WTC11 (cell line): ENCODE measurements at regions not wholly inside any gene's neighbourhood (a gene's known extent, or its start where the extent isn't known, plus 50 kb on each side); places are given as distances from the start of the nearest gene placed in this dataset.
A peak's percentile ranks its signal among the peaks of the same experiment; 100 is the strongest.

Experiments used
- ATAC-seq: fragments of 200-7000 bp; cut with Tn5 transposase; 2 replicates; pipeline ENCODE4 v1.10.0; 2021; ENCODE audit warnings: mild to moderate bottlenecking, moderate library complexity
- CTCF ChIA-PET: fragments of 300-600 bp; sonication (Branson Sonifier 250); formaldehyde crosslinking; loops from one replicate; lab custom pipeline; 2021; ENCODE audit warnings: antibody characterized with exemption; lab: Charles Lee
- POLR2A ChIA-PET: fragments of 350-600 bp; sonication (Branson Sonifier 250); formaldehyde crosslinking; loops from one replicate; lab custom pipeline; 2021; ENCODE audit warnings: antibody characterized with exemption; lab: Charles Lee
- DNase-seq: peaks from one replicate; pipeline ENCODE4 v3.0.0; 2021; ENCODE audit warnings: low spot score
- H3K27ac Mint-ChIP-seq: 2 replicates; pipeline ENCODE4 v1.8.0; 2021; ENCODE audit warnings: mixed read lengths
- H3K27me3 Mint-ChIP-seq: 2 replicates; pipeline ENCODE4 v1.8.0; 2021; ENCODE audit warnings: low read depth, mild to moderate bottlenecking, moderate library complexity, mixed read lengths
- H3K36me3 Mint-ChIP-seq: 2 replicates; pipeline ENCODE4 v1.8.0; 2021; ENCODE audit warnings: mixed read lengths
- H3K4me1 Mint-ChIP-seq: 2 replicates; pipeline ENCODE4 v1.8.0; 2022; ENCODE audit warnings: mixed read lengths
- H3K4me3 Mint-ChIP-seq: 2 replicates; pipeline ENCODE4 v1.8.0; 2021; ENCODE audit warnings: mild to moderate bottlenecking, moderate library complexity, mixed read lengths
- H3K9me3 Mint-ChIP-seq: 2 replicates; pipeline ENCODE4 v1.8.0; 2021; ENCODE audit warnings: mixed read lengths
- ELF4 ChIP-seq: sonication (generic); formaldehyde crosslinking; IDR thresholded peaks from 2 replicates; pipeline ENCODE4 v1.8.1; 2022; ENCODE audit warnings: low read depth, mild to moderate bottlenecking, moderate library complexity, missing genetic modification reagents
- ETV6 ChIP-seq: sonication (generic); formaldehyde crosslinking; IDR thresholded peaks from 2 replicates; pipeline ENCODE4 v1.8.1; 2022; ENCODE audit warnings: mild to moderate bottlenecking, missing genetic modification reagents
- FOXK1 ChIP-seq: sonication (generic); formaldehyde crosslinking; IDR thresholded peaks from 2 replicates; pipeline ENCODE4 v1.8.0; 2022; ENCODE audit warnings: mild to moderate bottlenecking, moderate library complexity, missing genetic modification reagents
- GABPB1 ChIP-seq: sonication (generic); formaldehyde crosslinking; IDR thresholded peaks from 2 replicates; pipeline ENCODE4 v1.8.1; 2023; ENCODE audit warnings: mild to moderate bottlenecking, missing genetic modification reagents
- GRHL2 ChIP-seq: fragments of 250-450 bp; sonication (Bioruptor Pico); IDR thresholded peaks from 2 replicates; pipeline ENCODE4 v1.8.0; 2022; ENCODE audit warnings: mild to moderate bottlenecking, moderate library complexity; ENCODE audit not compliant: insufficient replicate concordance, severe bottlenecking
- SP1 ChIP-seq: sonication (generic); formaldehyde crosslinking; conservative IDR thresholded peaks from 2 replicates; pipeline ENCODE4 v1.8.1; 2022; ENCODE audit warnings: missing genetic modification reagents
- STAT6 ChIP-seq: sonication (generic); formaldehyde crosslinking; conservative IDR thresholded peaks from 2 replicates; pipeline ENCODE4 v1.8.1; 2023; ENCODE audit warnings: mild to moderate bottlenecking, low read depth, missing genetic modification reagents, moderate library complexity
- ZBTB43 ChIP-seq: sonication (generic); formaldehyde crosslinking; IDR thresholded peaks from 2 replicates; pipeline ENCODE4 v1.8.1; 2023; ENCODE audit warnings: mild to moderate bottlenecking, missing genetic modification reagents
- ZNF121 ChIP-seq: sonication (generic); formaldehyde crosslinking; IDR thresholded peaks from 2 replicates; pipeline ENCODE4 v1.8.0; 2023; ENCODE audit warnings: missing genetic modification reagents
- ZNF317 ChIP-seq: sonication (generic); formaldehyde crosslinking; IDR thresholded peaks from 2 replicates; pipeline ENCODE4 v1.8.1; 2023; ENCODE audit warnings: low read depth, mild to moderate bottlenecking, moderate library complexity, missing genetic modification reagents, borderline replicate concordance
- ZNF416 ChIP-seq: fragments of 250-450 bp; sonication (Bioruptor Pico); IDR thresholded peaks from 2 replicates; pipeline ENCODE4 v1.9.0; 2021; ENCODE audit warnings: mild to moderate bottlenecking, inconsistent platforms
- TF ChIP-seq, protein P1 (sequence below): fragments of 250-450 bp; sonication (Bioruptor Pico); IDR thresholded peaks from 2 replicates; pipeline ENCODE4 v1.9.0; 2021; ENCODE audit warnings: moderate library complexity, mild to moderate bottlenecking, inconsistent platforms, borderline replicate concordance
- TF ChIP-seq, protein P2 (sequence below): fragments of 200-600 bp; IDR thresholded peaks from 2 replicates; pipeline ENCODE4 v1.8.0; 2022; ENCODE audit warnings: antibody characterized with exemption

GRCh38 chr16:87552072-87552718 lies 50.1 kb upstream of the JPH3 start:
- TF ChIP-seq STAT6 (CRISPR knock-in tag) (no peak), ZBTB43 (CRISPR knock-in tag) (no peak), GRHL2 (CRISPR knock-in tag) (no peak), ELF4 (CRISPR knock-in tag) (no peak), ZNF416 (CRISPR knock-in tag) (no peak), SP1 (no peak), FOXK1 (CRISPR knock-in tag) (no peak)
- TF ChIP-seq, protein P1, sequence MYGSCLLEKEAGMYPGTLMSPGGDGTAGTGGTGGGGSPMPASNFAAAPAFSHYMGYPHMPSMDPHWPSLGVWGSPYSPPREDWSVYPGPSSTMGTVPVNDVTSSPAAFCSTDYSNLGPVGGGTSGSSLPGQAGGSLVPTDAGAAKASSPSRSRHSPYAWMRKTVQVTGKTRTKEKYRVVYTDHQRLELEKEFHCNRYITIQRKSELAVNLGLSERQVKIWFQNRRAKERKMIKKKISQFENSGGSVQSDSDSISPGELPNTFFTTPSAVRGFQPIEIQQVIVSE = no peak
- TF ChIP-seq, all 79 proteins: peak for 0
- H3K27ac Mint-ChIP-seq = no peak overlapping the region
- no peak overlapping the region for H3K4me3 Mint-ChIP-seq
- ATAC-seq (no peak), DNase-seq (no peak)
- CTCF ChIA-PET = interaction anchor here (0.6 to 2.8 kb wide), 3 partner anchors 9 to 19 kb away, joined by 3 to 16 read pairs (median 7); no protein-coding TSS in a partner anchor
- H3K27me3 Mint-ChIP-seq = no peaks in the 10 kb centered on the region
- no peaks in the 10 kb centered on the region for H3K9me3 Mint-ChIP-seq
- no peaks in the 10 kb centered on the region for H3K4me1 Mint-ChIP-seq
- POLR2A ChIA-PET = no interaction called here
- no peaks in the 10 kb centered on the region for H3K36me3 Mint-ChIP-seq

DNA sequence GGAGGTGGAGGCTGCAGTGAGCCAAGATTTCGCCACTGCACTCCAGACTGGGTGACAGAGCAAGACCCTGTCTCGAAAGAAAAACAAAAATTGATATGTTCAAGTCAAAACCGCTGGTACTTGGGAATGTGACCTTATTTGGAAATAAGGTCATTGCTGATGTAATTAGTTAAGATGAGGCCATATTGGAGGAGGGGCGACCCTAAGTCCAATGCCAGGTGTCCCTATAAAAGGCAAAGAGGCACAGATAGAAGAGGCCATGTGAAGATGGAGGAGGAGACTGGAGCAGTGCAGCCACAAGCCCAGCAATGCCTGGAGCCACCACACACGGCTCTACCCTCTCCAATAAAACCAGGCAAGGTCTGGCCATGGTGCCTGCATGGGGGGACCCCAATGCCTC lies 50.8 kb upstream of the JPH3 start:
- Mint-ChIP-seq H3K27me3 (no peaks in the 10 kb centered on the region), H3K4me1 (no peaks in the 10 kb centered on the region), H3K27ac (no peak overlapping the region), H3K4me3 (no peak overlapping the region), H3K9me3 (peaks cover 2% of the 10 kb centered on the region), H3K36me3 (peaks cover 1% of the 10 kb centered on the region)
- no peak for TF ChIP-seq GABPB1 (CRISPR knock-in tag)
- ATAC-seq = no peak
- POLR2A ChIA-PET = no interaction called here
- CTCF ChIA-PET = interaction anchor here (1.0 to 2.8 kb wide), 5 partner anchors 10 to 85 kb away, joined by 4 to 16 read pairs (median 7); no protein-coding TSS in a partner anchor
- no peak for DNase-seq

DNA sequence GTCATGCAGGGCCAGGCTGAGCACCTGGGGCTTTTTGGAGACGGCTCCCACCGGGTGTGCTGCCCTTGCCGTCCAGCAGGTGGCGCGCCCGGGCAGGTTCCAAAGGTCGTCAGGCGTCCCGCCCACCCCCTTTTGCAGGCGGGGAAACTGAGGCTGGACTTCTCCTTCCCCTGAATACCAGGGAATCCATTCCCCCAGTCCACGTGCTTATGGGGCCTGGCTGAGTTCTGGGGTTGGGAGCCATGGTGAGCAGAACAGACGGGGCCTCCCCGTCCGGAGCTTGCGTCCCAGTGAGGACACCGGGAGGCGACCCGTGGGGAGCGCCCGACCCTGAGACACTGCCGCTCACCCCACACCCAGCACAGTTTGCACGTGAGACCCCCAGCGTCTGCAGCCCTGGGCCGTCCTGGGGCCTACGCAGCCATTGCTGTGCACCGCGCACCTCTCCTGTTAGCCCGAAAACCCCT lies 51.8 kb upstream of the JPH3 start:
- peak; percentile 79 for DNase-seq
- no peak overlapping the region for H3K27ac Mint-ChIP-seq
- CTCF ChIA-PET = interaction anchor here (0.8 to 2.8 kb wide), 6 partner anchors 11 to 86 kb away, joined by 3 to 16 read pairs (median 6); no protein-coding TSS in a partner anchor

More for the DNA sequence above, 51.8 kb upstream of the JPH3 start:
- TF ChIP-seq, protein P2, sequence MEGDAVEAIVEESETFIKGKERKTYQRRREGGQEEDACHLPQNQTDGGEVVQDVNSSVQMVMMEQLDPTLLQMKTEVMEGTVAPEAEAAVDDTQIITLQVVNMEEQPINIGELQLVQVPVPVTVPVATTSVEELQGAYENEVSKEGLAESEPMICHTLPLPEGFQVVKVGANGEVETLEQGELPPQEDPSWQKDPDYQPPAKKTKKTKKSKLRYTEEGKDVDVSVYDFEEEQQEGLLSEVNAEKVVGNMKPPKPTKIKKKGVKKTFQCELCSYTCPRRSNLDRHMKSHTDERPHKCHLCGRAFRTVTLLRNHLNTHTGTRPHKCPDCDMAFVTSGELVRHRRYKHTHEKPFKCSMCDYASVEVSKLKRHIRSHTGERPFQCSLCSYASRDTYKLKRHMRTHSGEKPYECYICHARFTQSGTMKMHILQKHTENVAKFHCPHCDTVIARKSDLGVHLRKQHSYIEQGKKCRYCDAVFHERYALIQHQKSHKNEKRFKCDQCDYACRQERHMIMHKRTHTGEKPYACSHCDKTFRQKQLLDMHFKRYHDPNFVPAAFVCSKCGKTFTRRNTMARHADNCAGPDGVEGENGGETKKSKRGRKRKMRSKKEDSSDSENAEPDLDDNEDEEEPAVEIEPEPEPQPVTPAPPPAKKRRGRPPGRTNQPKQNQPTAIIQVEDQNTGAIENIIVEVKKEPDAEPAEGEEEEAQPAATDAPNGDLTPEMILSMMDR = peak; percentile 98
- TF ChIP-seq ZNF317 (CRISPR knock-in tag) = no peak
- TF ChIP-seq ETV6 (CRISPR knock-in tag) = no peak
- TF ChIP-seq SP1 = 0 out of 2 replicates have a peak, but pooled peaks have one; percentile 34
- TF ChIP-seq ZBTB43 (CRISPR knock-in tag) = peak; percentile 69
- 0 out of 2 replicates have a peak, but pooled peaks have one; percentile 1 for TF ChIP-seq ZNF121 (CRISPR knock-in tag)
- TF ChIP-seq GABPB1 (CRISPR knock-in tag) = peak; percentile 49; the same call in 1 of the 2 replicates
- peaks cover 11% of the 10 kb centered on the region for H3K36me3 Mint-ChIP-seq
- ATAC-seq = peak; percentile 71
- H3K4me1 Mint-ChIP-seq = no peaks in the 10 kb centered on the region
- H3K27me3 Mint-ChIP-seq = peaks cover 2% of the 10 kb centered on the region
- peaks cover 12% of the 10 kb centered on the region for H3K9me3 Mint-ChIP-seq
- H3K4me3 Mint-ChIP-seq = no peak overlapping the region
- POLR2A ChIA-PET = no interaction called here
